Keratinocyte (primary cell): ENCODE measurements at regions not wholly inside any gene's neighbourhood (a gene's known extent, or its start where the extent isn't known, plus 50 kb on each side); places are given as distances from the start of the nearest gene placed in this dataset.

Experiments
- DNase-seq: peaks from one replicate; pipeline ENCODE4 v3.0.0-alpha.2; 2011; ENCODE audit warnings: low read depth, missing footprints, low spot score
- FAIRE-seq: peaks from 2 replicates; lab custom pipeline; 2011; peaks lifted over from hg19 to GRCh38; lab: Jason Lieb, UNC
- H2AFZ ChIP-seq: 2 replicates; pipeline ENCODE4 v1.6.0; 2012; ENCODE audit warnings: low read length, control low read depth, inconsistent platforms; ENCODE audit not compliant: control insufficient read depth
- H3K27ac ChIP-seq: 2 replicates; pipeline ENCODE4 v1.5.1; 2011; ENCODE audit warnings: low read length; ENCODE audit not compliant: control insufficient read depth, insufficient read depth
- H3K27me3 ChIP-seq: 3 replicates; pipeline ENCODE4 v1.6.0; 2011; ENCODE audit warnings: low read length; ENCODE audit not compliant: control insufficient read depth, insufficient read depth; ENCODE audit errors: extremely low read depth
- H3K36me3 ChIP-seq, 2 experiments: 2 replicates in 1 of 2; 3 replicates in 1 of 2; pipeline ENCODE4 v1.5.1; 2011; ENCODE audit warnings: low read length in 2 of 2, mild to moderate bottlenecking in 1 of 2; ENCODE audit not compliant: control insufficient read depth in 2 of 2, insufficient read depth in 2 of 2; ENCODE audit errors: extremely low read depth in 1 of 2
- H3K4me1 ChIP-seq: 3 replicates; pipeline ENCODE4 v1.5.1; 2011; ENCODE audit warnings: low read length; ENCODE audit not compliant: control insufficient read depth, insufficient read depth; ENCODE audit errors: extremely low read depth
- H3K4me2 ChIP-seq: 3 replicates; pipeline ENCODE4 v1.6.0; 2011; ENCODE audit warnings: low read depth, low read length; ENCODE audit not compliant: control insufficient read depth, insufficient read depth; ENCODE audit errors: extremely low read depth
- H3K4me3 ChIP-seq, 3 experiments: fragments of 200-600 bp in 1 of 3; sonication (generic) in 1 of 3; 2 replicates in 2 of 3; 3 replicates in 1 of 3; pipeline ENCODE4 v1.5.1; 2011 to 2016; ENCODE audit warnings: low read length in 3 of 3, mild to moderate bottlenecking in 3 of 3, control low read depth in 2 of 3, inconsistent platforms in 1 of 3, low read depth in 1 of 3, mixed read lengths in 1 of 3, mixed run types in 1 of 3, moderate library complexity in 1 of 3; ENCODE audit not compliant: control insufficient read depth in 2 of 3, insufficient read depth in 2 of 3; ENCODE audit errors: extremely low read depth in 1 of 3
- H3K79me2 ChIP-seq: 2 replicates; pipeline ENCODE4 v1.6.0; 2012; ENCODE audit warnings: low read length; ENCODE audit not compliant: control insufficient read depth, insufficient read depth
- H3K9ac ChIP-seq: 3 replicates; pipeline ENCODE4 v1.6.0; 2011; ENCODE audit warnings: low read length; ENCODE audit not compliant: control insufficient read depth, insufficient read depth; ENCODE audit errors: extremely low read depth
- H3K9me1 ChIP-seq: 3 replicates; pipeline ENCODE4 v1.6.0; 2011; ENCODE audit warnings: low read length; ENCODE audit not compliant: control insufficient read depth, insufficient read depth; ENCODE audit errors: extremely low read depth
- H3K9me3 ChIP-seq: 2 replicates; pipeline ENCODE4 v1.5.1; 2012; ENCODE audit warnings: low read depth, low read length; ENCODE audit not compliant: control insufficient read depth
- H4K20me1 ChIP-seq: 3 replicates; pipeline ENCODE4 v1.6.0; 2011; ENCODE audit warnings: low read length; ENCODE audit not compliant: control insufficient read depth, insufficient read depth; ENCODE audit errors: extremely low read depth
- CTCF ChIP-seq, 3 experiments: IDR thresholded peaks in 1 of 3; conservative IDR thresholded peaks in 1 of 3; optimal IDR thresholded peaks in 1 of 3; 2 replicates in 2 of 3; 3 replicates in 1 of 3; pipeline versions ENCODE3 to v1.5.1; 2011; ENCODE audit warnings: low read length in 3 of 3, mild to moderate bottlenecking in 3 of 3, moderate library complexity in 2 of 3, control low read depth in 1 of 3, inconsistent platforms in 1 of 3; ENCODE audit not compliant: insufficient read depth in 2 of 3; ENCODE audit errors: extremely low read depth in 1 of 3
- EZH2 ChIP-seq: IDR thresholded peaks from one replicate; pipeline ENCODE4 v1.6.1; 2012; ENCODE audit warnings: inconsistent platforms, mild to moderate bottlenecking, low read length, moderate library complexity
- dilution Hi-C: fragments of 300-500 bp; cut with MboI; formaldehyde crosslinking; loops from one replicate; pipeline ENCODE4 v1.7.0; 2020; ENCODE audit warnings: low sequenced_read_pairs; ENCODE audit not compliant: extremely low pct_ligation_motif_present

GRCh38 chr1:218525031-218525430 lies 179.9 kb downstream of the TGFB2 start:
- no peak overlapping the region for H3K4me2 ChIP-seq
- dilution Hi-C loops = no loop called here
- no peaks in the 10 kb centered on the region for H4K20me1 ChIP-seq
- H3K27me3 ChIP-seq = no peaks in the 10 kb centered on the region
- no peaks in the 10 kb centered on the region for H3K9me3 ChIP-seq
- H3K4me3 ChIP-seq = no peak overlapping the region
- H3K9ac ChIP-seq = no peak overlapping the region
- TF ChIP-seq EZH2 = no peak
- FAIRE-seq (no peak), DNase-seq (no peak)
- H2AFZ ChIP-seq = no peak overlapping the region
- H3K4me1 ChIP-seq = no peaks in the 10 kb centered on the region
- no peaks in the 10 kb centered on the region for H3K9me1 ChIP-seq
- no peaks in the 10 kb centered on the region for H3K36me3 ChIP-seq
- H3K27ac ChIP-seq = no peak overlapping the region
- H3K79me2 ChIP-seq = no peaks in the 10 kb centered on the region

GRCh38 chr1:218525451-218526197 lies 180.5 kb downstream of the TGFB2 start:
- no peak overlapping the region for H3K9ac ChIP-seq
- H3K9me1 ChIP-seq = no peaks in the 10 kb centered on the region
- no peaks in the 10 kb centered on the region for H3K27me3 ChIP-seq
- no peak for FAIRE-seq
- no peak overlapping the region for H3K4me3 ChIP-seq
- dilution Hi-C loops = no loop called here
- no peaks in the 10 kb centered on the region for H3K79me2 ChIP-seq
- H4K20me1 ChIP-seq = no peaks in the 10 kb centered on the region
- no peaks in the 10 kb centered on the region for H3K36me3 ChIP-seq
- no peak overlapping the region for H2AFZ ChIP-seq
- H3K9me3 ChIP-seq = no peaks in the 10 kb centered on the region
- H3K27ac ChIP-seq = no peak overlapping the region
- no peak for DNase-seq
- TF ChIP-seq EZH2 (no peak), CTCF (optimal IDR thresholded peaks at IDR 0.05 in 1 of 3, IDR thresholded peaks at IDR 0.05 in 1 of 3, conservative IDR thresholded peaks at IDR 0.05 in 1 of 3; ENCODE audit: extremely low read depth in 1 of 3, insufficient read depth in 2 of 3, low read length in 3 of 3) (no peak)
- no peaks in the 10 kb centered on the region for H3K4me1 ChIP-seq
- H3K4me2 ChIP-seq = no peak overlapping the region

GRCh38 chr1:218526198-218526580 lies 181.1 kb downstream of the TGFB2 start:
- FAIRE-seq = no peak
- no peak for DNase-seq
- dilution Hi-C loops = no loop called here

More at GRCh38 chr1:218526198-218526580, 181.1 kb downstream of the TGFB2 start:
- Histone ChIP-seq H3K9ac (no peak overlapping the region), H3K4me1 (no peaks in the 10 kb centered on the region), H3K79me2 (no peaks in the 10 kb centered on the region), H3K4me3 (no peak overlapping the region), H3K36me3 (no peaks in the 10 kb centered on the region), H3K4me2 (no peak overlapping the region), H2AFZ (no peak overlapping the region), H3K9me3 (no peaks in the 10 kb centered on the region), H4K20me1 (no peaks in the 10 kb centered on the region), H3K9me1 (no peaks in the 10 kb centered on the region), H3K27me3 (no peaks in the 10 kb centered on the region), H3K27ac (no peak overlapping the region)
- no peak for TF ChIP-seq CTCF (optimal IDR thresholded peaks at IDR 0.05 in 1 of 3, IDR thresholded peaks at IDR 0.05 in 1 of 3, conservative IDR thresholded peaks at IDR 0.05 in 1 of 3; ENCODE audit: extremely low read depth in 1 of 3, insufficient read depth in 2 of 3, low read length in 3 of 3)
- TF ChIP-seq EZH2 = no peak
